Activated CD4-positive, alpha-beta memory T cell treated with anti-CD3 and anti-CD28 coated beads for 36 hours (primary cell): ENCODE measurements at regions not wholly inside any gene's neighbourhood (a gene's known extent, or its start where the extent isn't known, plus 50 kb on each side); places are given as distances from the start of the nearest gene placed in this dataset.

ENCODE experiments used
- CTCF ChIA-PET: fragments of 350-600 bp; sonication (Branson Sonifier 250); formaldehyde crosslinking; loops from one replicate; lab custom pipeline; 2021; ENCODE audit warnings: antibody characterized with exemption, inconsistent platforms; lab: Charles Lee
- POLR2A ChIA-PET: fragments of 350-600 bp; sonication (Branson Sonifier 250); formaldehyde crosslinking; loops from one replicate; lab custom pipeline; 2021; ENCODE audit warnings: antibody characterized with exemption; lab: Charles Lee
- DNase-seq: peaks from one replicate; pipeline ENCODE4 v3.0.0-alpha.2; 2020
- H3K27ac Mint-ChIP-seq: one replicate; pipeline ENCODE4 v1.8.0; 2021; ENCODE audit warnings: mixed read lengths
- H3K27me3 Mint-ChIP-seq: one replicate; pipeline ENCODE4 v1.8.0; 2021; ENCODE audit warnings: mixed read lengths
- H3K36me3 Mint-ChIP-seq: one replicate; pipeline ENCODE4 v1.8.0; 2021; ENCODE audit warnings: mixed read lengths
- H3K4me1 Mint-ChIP-seq: one replicate; pipeline ENCODE4 v1.8.0; 2021; ENCODE audit warnings: low read depth, mixed read lengths
- H3K4me3 Mint-ChIP-seq: one replicate; pipeline ENCODE4 v1.8.0; 2021; ENCODE audit warnings: mild to moderate bottlenecking, mixed read lengths
- H3K9me3 Mint-ChIP-seq: one replicate; pipeline ENCODE4 v1.8.0; 2021; ENCODE audit warnings: mixed read lengths
- intact Hi-C: fragments of 100-400 bp; cut with micrococcal nuclease; formaldehyde crosslinking; loops from one replicate; pipeline ENCODE4 v1.15.1; 2023

DNA sequence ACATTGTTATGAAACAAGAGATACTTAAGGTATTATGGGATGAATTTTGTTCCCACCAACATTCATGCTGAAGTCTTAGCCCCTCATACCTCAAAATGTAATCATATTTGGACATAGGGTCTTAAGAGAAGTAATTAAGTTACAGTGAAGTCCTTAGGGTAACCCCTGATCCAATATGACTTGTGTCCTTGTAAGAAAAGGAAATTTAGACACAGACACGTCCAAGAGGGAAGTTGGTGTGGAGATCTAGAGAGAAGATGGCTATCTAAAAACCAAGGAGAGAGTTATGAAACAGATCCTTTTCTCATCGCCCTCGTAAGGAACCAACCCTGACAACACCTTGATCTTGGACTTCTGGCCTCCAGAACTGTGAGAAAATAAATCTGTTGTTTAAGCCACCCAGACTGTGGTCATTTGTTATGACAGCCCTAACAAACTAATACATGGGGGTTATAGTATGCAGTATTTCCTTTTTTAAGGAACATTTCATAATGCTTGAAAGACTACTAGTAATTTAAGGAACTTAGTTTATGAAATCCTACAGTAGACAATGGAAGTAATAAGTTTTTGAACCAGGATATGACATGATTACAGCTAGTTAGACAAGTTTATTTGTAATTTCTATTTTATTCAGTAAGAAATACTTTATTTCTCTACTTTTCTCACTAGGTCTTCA is 875.5 kb upstream of the ADGRL2 start:
- Mint-ChIP-seq H3K9me3 (peaks cover 8% of the 10 kb centered on the region), H3K27me3 (no peaks in the 10 kb centered on the region), H3K4me3 (no peak overlapping the region), H3K4me1 (no peaks in the 10 kb centered on the region), H3K27ac (no peak overlapping the region), H3K36me3 (no peaks in the 10 kb centered on the region)
- DNase-seq, result no peak
- intact Hi-C loops, result no loop called here
- ChIA-PET POLR2A (no interaction called here), CTCF (no interaction called here)

DNA sequence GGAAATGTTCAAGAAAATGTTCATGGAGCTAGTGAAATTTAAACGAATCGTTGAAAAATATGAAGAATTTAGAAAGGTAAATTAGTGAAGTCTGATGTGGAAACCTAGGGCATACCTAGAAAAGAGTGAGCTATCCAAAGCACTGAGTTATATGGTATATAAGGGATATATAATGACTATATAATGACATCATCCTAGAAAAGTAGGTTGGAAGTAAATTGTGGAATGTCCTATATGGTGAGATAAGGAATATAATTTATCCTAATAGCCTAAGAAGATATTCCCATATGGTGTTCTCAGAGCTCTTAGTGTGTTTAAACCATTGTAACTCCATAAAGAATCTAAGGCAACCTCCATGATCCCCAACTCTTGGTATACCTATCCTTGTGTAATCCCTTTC is 876.4 kb upstream of the ADGRL2 start:
- Mint-ChIP-seq H3K36me3 (no peaks in the 10 kb centered on the region), H3K27me3 (no peaks in the 10 kb centered on the region), H3K9me3 (peaks cover 8% of the 10 kb centered on the region), H3K4me1 (no peaks in the 10 kb centered on the region), H3K27ac (no peak overlapping the region), H3K4me3 (no peak overlapping the region)
- no peak for DNase-seq
- ChIA-PET POLR2A (no interaction called here), CTCF (no interaction called here)
- intact Hi-C loops, result no loop called here

DNA sequence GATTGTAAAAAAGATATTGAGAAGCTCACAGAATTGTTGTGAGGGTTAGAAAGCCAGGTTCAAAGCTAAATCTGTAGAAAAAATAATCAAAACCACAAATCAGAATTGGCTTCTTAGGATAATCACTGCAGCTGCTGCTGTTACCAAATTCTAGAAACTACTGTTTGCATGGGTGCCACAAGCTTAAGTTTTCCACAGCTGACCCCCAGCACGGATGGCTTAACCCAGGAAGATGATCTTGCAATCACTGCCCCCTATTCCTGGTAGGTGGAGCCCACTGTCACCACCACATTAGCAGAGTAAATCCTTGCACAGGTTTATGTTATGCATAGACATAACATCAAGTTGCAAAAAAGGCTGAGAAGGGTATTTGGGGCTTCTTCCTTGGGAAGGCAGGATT is 877.8 kb upstream of the ADGRL2 start:
- Mint-ChIP-seq H3K9me3 (peaks cover 8% of the 10 kb centered on the region), H3K27ac (no peak overlapping the region), H3K36me3 (no peaks in the 10 kb centered on the region), H3K4me3 (no peak overlapping the region), H3K27me3 (no peaks in the 10 kb centered on the region), H3K4me1 (no peaks in the 10 kb centered on the region)
- ChIA-PET CTCF (no interaction called here), POLR2A (no interaction called here)
- no peak for DNase-seq
- intact Hi-C loops, result no loop called here

DNA sequence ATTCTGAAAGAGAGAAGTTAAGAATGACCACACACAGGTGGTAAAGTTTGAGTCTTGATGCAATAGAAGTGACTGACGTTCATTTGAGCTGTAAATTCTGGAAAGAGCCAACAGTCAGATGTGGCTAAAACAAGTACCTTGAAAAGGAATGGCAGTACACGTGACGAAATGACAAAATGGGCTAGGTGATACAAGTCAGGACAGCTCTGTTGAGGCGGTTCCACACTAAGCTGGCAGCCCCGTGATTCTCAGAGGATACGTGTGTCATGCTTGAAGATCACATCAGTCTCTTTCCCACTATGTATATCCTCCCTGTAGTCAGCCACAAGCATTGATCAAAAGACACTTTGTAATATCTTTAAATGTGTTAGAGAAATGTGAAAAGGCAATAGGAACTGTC is 881.3 kb upstream of the ADGRL2 start:
- ChIA-PET CTCF (no interaction called here), POLR2A (no interaction called here)
- H3K36me3 Mint-ChIP-seq, result no peaks in the 10 kb centered on the region
- intact Hi-C loops, result no loop called here
- H3K4me3 Mint-ChIP-seq, result no peak overlapping the region
- no peaks in the 10 kb centered on the region for H3K4me1 Mint-ChIP-seq
- H3K27me3 Mint-ChIP-seq, result no peaks in the 10 kb centered on the region
- H3K9me3 Mint-ChIP-seq, result peaks cover 6% of the 10 kb centered on the region
- H3K27ac Mint-ChIP-seq, result no peak overlapping the region
- no peak for DNase-seq

DNA sequence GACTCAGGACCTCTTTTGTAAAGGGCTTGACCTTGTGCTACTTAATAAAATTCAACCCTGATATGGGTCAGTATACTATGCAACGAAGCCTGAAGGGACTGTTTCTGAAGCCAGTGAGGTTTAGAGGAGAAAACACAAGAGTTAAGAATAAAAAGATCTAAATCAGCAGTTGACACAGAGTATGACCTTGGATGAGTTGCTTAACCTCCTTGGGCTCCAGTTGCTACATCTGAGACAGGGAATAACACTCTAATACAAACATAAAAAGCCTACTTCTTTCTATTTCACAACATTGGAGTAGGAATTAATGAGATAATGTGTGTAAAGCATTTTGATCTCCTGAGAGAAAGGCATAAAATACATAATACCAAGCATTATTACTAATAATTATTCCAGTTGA is 882.4 kb upstream of the ADGRL2 start:
- H3K36me3 Mint-ChIP-seq, result no peaks in the 10 kb centered on the region
- H3K27ac Mint-ChIP-seq, result no peak overlapping the region
- H3K4me1 Mint-ChIP-seq, result no peaks in the 10 kb centered on the region
- H3K27me3 Mint-ChIP-seq, result no peaks in the 10 kb centered on the region
- no peak overlapping the region for H3K4me3 Mint-ChIP-seq
- CTCF ChIA-PET, result no interaction called here
- no peak for DNase-seq
- intact Hi-C loops, result no loop called here
- peaks cover 10% of the 10 kb centered on the region for H3K9me3 Mint-ChIP-seq
- POLR2A ChIA-PET, result no interaction called here

DNA sequence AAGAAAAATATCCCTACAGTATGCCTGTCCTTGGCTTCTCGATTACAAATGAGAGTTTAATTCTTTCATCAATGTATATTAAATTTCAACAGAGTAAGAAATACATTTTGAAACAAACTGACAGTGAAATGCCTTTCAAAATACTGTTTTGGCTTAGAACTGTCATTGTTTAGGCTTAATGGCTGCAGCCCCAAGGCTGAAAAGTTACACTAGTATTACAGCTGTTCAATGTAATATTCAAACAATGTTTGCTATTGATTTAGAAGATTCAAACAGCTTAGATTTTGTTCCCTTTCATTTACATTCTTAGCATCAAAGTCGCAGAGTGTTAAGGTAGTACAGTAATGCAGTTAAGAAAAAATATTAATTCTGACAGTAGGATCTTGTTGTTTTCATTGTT is 882.9 kb upstream of the ADGRL2 start:
- Mint-ChIP-seq H3K36me3 (no peaks in the 10 kb centered on the region), H3K4me1 (no peaks in the 10 kb centered on the region), H3K27ac (no peak overlapping the region), H3K27me3 (no peaks in the 10 kb centered on the region), H3K4me3 (no peak overlapping the region), H3K9me3 (peaks cover 10% of the 10 kb centered on the region)
- intact Hi-C loops, result no loop called here
- ChIA-PET CTCF (no interaction called here), POLR2A (no interaction called here)
- no peak for DNase-seq

DNA sequence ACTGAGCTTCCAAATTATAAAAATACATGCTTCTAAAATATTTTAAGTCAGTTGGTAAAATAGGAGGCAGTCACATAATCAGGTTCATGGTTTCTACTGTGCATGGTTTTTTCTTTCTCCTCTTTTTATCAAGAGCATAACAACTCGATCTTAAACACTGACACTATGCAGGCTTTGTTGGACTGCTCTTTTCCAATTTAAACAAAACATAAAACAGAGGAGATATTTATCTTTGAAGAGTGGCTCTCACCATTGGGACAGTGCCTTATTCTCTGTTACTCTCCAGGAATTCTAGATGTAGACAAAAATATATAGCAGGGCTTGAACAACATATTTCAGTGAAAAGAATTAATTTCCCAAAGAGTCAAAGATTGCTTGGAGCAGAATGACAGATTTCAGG is 883.5 kb upstream of the ADGRL2 start:
- DNase-seq, result no peak
- ChIA-PET CTCF (no interaction called here), POLR2A (no interaction called here)
- peaks cover 10% of the 10 kb centered on the region for H3K9me3 Mint-ChIP-seq
- H3K4me1 Mint-ChIP-seq, result no peaks in the 10 kb centered on the region
- no peak overlapping the region for H3K27ac Mint-ChIP-seq
- no peak overlapping the region for H3K4me3 Mint-ChIP-seq
- H3K27me3 Mint-ChIP-seq, result no peaks in the 10 kb centered on the region
- intact Hi-C loops, result no loop called here
- H3K36me3 Mint-ChIP-seq, result no peaks in the 10 kb centered on the region

DNA sequence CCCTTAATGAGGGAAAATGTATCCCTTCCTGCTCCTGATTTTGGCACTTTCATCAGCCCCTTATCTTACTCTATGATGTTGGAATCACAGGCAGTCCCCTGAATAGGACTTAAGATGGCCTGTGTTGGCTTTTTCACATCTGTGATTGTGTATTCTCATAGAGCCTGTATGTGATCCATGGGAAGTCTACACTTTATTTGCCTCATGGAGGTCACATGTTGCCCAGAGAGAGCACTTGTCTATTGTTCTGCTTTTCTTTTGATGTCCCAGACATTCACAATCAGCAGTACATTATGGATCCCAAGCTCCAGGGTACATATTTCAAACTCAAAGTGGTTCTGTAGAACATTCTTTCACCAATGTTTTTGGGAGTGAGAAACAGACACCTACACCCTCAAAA is 885.2 kb upstream of the ADGRL2 start:
- Mint-ChIP-seq H3K4me1 (no peaks in the 10 kb centered on the region), H3K36me3 (no peaks in the 10 kb centered on the region), H3K9me3 (peaks cover 14% of the 10 kb centered on the region), H3K4me3 (no peak overlapping the region), H3K27me3 (no peaks in the 10 kb centered on the region), H3K27ac (no peak overlapping the region)
- ChIA-PET CTCF (no interaction called here), POLR2A (no interaction called here)
- DNase-seq, result no peak
- intact Hi-C loops, result no loop called here

DNA sequence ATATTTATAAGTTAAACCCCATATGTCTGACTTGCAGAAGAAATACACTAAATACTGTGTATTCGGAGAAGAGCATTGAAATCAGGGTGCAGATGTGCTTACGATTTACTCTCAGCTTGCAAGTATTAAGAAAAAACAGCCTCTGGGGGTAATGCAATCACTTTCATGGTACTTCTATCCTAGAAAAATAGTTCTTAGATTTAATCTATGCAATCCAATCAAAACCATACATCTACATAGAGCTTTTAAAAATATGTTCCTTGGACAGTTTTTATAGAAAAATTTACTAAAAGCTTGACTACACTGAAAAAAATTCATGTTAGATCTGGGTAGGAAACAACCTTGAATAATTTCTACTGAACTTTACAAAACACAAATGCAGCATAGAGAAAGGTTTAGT is 890.3 kb upstream of the ADGRL2 start:
- Mint-ChIP-seq H3K36me3 (no peaks in the 10 kb centered on the region), H3K27me3 (no peaks in the 10 kb centered on the region), H3K27ac (no peak overlapping the region), H3K9me3 (peaks cover 10% of the 10 kb centered on the region), H3K4me3 (no peak overlapping the region), H3K4me1 (no peaks in the 10 kb centered on the region)
- intact Hi-C loops, result no loop called here
- no peak for DNase-seq
- POLR2A ChIA-PET, result no interaction called here
- CTCF ChIA-PET, result no interaction called here

DNA sequence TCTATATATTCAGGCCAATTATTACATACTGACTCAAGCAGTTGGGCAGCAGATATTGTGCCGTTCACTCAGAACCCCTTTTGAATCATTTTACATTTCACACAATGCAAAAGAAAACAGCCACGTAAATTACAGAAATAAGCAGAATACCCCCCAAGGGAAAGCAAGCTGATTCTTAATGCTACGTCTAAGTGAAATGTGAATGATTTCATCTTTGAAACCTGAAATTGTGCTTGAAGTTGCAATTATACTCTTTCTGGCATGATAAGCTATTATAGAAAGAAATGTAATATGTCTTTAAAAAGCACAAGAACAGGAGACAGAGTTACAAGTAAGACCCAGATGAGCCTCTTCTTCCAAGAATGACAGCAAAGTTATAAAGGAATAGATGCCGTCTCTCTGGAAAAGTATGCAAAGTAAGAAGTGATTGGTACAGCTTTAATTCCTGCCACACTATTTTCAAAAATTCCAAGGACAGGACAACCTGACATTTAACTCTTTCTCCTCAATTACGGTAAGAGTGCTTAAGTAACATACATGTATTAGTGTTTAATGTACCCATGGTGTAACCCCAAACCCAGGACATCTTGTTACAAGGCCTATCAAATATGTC is 891.5 kb upstream of the ADGRL2 start:
- DNase-seq, result no peak
- ChIA-PET CTCF (no interaction called here), POLR2A (no interaction called here)
- Mint-ChIP-seq H3K4me3 (no peak overlapping the region), H3K27me3 (no peaks in the 10 kb centered on the region), H3K9me3 (peaks cover 7% of the 10 kb centered on the region), H3K36me3 (no peaks in the 10 kb centered on the region), H3K4me1 (no peaks in the 10 kb centered on the region), H3K27ac (no peak overlapping the region)
- intact Hi-C loops, result no loop called here

DNA sequence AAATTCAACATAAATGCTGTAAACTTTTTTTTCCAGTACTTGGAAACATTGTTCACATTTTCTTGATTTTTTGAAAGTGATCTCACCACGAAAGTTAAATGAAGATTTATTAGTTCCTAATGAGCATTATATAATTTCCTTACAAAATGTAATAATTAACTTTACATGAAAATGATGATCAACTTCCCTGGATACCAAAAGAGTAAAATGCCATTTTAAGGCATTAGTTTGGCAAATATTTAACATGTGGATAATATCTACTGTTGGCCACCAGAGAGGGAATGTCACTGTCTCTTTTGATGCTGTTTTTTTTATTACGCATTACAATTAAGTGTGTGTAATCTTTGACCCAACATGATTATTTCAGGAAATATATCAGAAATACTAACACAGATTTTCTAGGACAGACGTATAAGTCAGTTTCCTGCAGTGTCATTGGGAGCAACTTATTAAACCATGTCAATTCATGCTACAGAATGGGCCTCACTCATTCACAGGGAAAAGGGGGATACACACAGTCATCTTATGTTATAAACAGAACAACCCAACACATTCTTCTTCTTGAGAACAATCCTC is 903.9 kb upstream of the ADGRL2 start:
- intact Hi-C loops, result no loop called here
- POLR2A ChIA-PET, result no interaction called here
- Mint-ChIP-seq H3K4me1 (no peaks in the 10 kb centered on the region), H3K4me3 (no peak overlapping the region), H3K9me3 (peaks cover 3% of the 10 kb centered on the region), H3K27ac (no peak overlapping the region), H3K27me3 (no peaks in the 10 kb centered on the region), H3K36me3 (no peaks in the 10 kb centered on the region)
- DNase-seq, result no peak
- CTCF ChIA-PET, result no interaction called here

DNA sequence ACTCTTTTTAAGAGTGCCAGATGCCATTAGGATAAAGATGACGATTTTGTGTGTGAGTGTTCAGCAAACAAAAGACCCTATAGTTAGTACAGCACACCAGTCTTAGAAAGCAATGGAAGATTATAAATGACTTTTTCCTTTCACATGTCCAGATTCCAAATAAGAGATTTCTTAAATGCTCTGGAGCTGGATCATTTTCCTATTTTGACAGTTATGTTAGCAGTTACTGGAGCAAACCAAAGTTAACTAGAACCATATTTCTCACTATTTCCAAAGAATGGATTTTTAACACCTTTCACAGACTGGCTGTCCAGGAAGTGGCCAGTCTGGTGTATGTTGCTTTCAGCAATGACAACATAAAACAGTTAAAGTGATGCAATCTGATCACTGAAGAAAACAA is 905.8 kb upstream of the ADGRL2 start:
- POLR2A ChIA-PET, result no interaction called here
- Mint-ChIP-seq H3K4me3 (no peak overlapping the region), H3K4me1 (no peaks in the 10 kb centered on the region), H3K36me3 (no peaks in the 10 kb centered on the region), H3K27ac (no peak overlapping the region), H3K27me3 (no peaks in the 10 kb centered on the region), H3K9me3 (peaks cover 4% of the 10 kb centered on the region)
- intact Hi-C loops, result no loop called here
- DNase-seq, result no peak
- CTCF ChIA-PET, result no interaction called here

DNA sequence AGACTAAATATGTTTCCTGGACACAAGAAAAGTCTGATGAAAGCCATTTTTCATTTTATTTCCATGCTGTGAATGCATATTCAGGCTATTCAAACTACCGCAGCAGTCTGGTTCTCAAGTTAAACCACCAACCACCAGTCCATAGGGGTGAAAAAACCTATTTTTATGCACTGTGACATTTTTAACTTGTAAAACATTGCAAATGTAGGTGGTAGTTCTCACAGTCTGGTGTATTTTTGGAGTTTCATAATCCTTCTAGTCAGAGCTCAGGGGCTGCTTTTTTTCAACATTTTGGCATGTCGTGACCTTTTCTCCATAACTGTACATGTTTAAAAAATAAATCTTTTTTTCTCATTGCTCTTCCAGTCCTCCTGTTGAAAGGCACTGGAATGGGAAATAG is 907.6 kb upstream of the ADGRL2 start:
- CTCF ChIA-PET, result no interaction called here
- no peaks in the 10 kb centered on the region for H3K27me3 Mint-ChIP-seq
- POLR2A ChIA-PET, result no interaction called here
- H3K4me1 Mint-ChIP-seq, result no peaks in the 10 kb centered on the region
- no peak for DNase-seq
- intact Hi-C loops, result no loop called here
- H3K27ac Mint-ChIP-seq, result no peak overlapping the region
- no peak overlapping the region for H3K4me3 Mint-ChIP-seq
- peaks cover 4% of the 10 kb centered on the region for H3K9me3 Mint-ChIP-seq
- H3K36me3 Mint-ChIP-seq, result no peaks in the 10 kb centered on the region
